ENCODE measurements at regions not wholly inside any gene's neighbourhood (a gene's known extent, or its start where the extent isn't known, plus 50 kb on each side); places are given as distances from the start of the nearest gene placed in this dataset.

DNA sequence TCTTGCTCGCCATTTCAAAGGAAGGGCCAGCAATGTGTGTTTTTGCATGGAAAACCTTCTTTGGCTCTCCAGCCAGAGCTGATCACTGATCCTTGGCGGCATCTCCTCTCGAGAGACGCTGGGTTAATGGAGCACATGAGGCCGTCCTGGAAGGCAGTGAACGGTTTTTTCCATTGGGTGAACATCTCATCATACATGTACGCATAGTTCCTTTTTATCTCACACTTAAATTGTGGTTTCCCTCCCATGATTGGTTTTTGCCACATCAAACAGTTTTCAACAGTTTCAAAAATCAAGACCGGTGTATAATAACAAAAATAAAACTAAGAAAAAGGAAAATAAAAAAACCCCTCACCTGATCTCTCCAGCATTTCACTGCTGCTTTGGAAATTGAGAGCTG, 276.4 kb downstream of the TCF7L2 start:
- TF ChIP-seq POLR2AphosphoS5 (IDR thresholded peaks at IDR 0.05), result no peak
- no peak for TF ChIP-seq EP300 (IDR thresholded peaks at IDR 0.05)
- no peak for TF ChIP-seq POLR2A (IDR thresholded peaks at IDR 0.05)
- TF ChIP-seq, protein P1, sequence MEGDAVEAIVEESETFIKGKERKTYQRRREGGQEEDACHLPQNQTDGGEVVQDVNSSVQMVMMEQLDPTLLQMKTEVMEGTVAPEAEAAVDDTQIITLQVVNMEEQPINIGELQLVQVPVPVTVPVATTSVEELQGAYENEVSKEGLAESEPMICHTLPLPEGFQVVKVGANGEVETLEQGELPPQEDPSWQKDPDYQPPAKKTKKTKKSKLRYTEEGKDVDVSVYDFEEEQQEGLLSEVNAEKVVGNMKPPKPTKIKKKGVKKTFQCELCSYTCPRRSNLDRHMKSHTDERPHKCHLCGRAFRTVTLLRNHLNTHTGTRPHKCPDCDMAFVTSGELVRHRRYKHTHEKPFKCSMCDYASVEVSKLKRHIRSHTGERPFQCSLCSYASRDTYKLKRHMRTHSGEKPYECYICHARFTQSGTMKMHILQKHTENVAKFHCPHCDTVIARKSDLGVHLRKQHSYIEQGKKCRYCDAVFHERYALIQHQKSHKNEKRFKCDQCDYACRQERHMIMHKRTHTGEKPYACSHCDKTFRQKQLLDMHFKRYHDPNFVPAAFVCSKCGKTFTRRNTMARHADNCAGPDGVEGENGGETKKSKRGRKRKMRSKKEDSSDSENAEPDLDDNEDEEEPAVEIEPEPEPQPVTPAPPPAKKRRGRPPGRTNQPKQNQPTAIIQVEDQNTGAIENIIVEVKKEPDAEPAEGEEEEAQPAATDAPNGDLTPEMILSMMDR (IDR thresholded peaks at IDR 0.05), result no peak
- intact Hi-C loops (cut with DNase I), result no loop called here
- WGBS, 2 donors, result 60 to 85% methylated on average over 8 of the region's 8 CpGs
- no peaks in the 10 kb centered on the region for H3K4me1 ChIP-seq
- no peak overlapping the region for H3K27ac ChIP-seq
- no peaks in the 10 kb centered on the region for H3K27me3 ChIP-seq
- H3K9me3 ChIP-seq, result no peaks in the 10 kb centered on the region
- H3K36me3 ChIP-seq, result no peaks in the 10 kb centered on the region
- H3K4me3 ChIP-seq, result no peak overlapping the region
- no peak for DNase-seq

DNA sequence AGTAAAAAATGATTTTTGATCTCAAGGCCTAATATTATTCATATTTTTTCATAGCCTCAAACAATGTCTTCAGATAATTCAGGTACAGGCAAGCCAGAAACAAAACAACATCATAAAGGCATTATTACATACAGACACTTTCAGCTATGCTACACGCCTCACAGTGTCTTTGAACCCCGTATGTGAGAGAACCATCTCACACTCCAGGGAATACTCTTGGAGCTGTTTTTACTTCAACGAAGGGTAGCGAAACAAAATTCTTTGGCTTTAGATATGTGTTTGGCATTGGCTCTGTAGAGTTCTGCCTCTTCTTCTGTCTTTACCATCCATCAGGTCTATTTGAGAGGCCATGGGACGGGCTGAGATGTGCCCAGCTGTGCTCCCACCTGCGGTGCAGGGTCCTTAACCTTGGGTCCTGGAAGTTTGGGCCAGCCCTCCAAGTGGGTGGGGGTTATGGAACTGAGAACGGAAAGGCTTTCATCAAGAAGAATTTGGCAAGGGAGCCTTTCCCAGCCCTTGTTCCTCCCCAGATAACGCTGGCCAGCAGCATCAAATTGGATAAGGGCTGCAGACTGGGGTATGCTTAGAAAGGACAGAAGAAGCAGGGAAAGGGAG, 276.9 kb downstream of the TCF7L2 start:
- intact Hi-C loops (cut with DNase I), result no loop called here
- 77 to 85% methylated on average over 8 of the region's 8 CpGs for WGBS, 2 donors
- H3K27me3 ChIP-seq, result no peaks in the 10 kb centered on the region
- no peak for TF ChIP-seq POLR2A (IDR thresholded peaks at IDR 0.05)
- no peak for TF ChIP-seq EP300 (IDR thresholded peaks at IDR 0.05)
- TF ChIP-seq, protein P1 (IDR thresholded peaks at IDR 0.05), result no peak
- no peak for TF ChIP-seq POLR2AphosphoS5 (IDR thresholded peaks at IDR 0.05)
- H3K36me3 ChIP-seq, result no peaks in the 10 kb centered on the region
- no peak overlapping the region for H3K4me3 ChIP-seq
- no peaks in the 10 kb centered on the region for H3K4me1 ChIP-seq
- H3K9me3 ChIP-seq, result no peaks in the 10 kb centered on the region
- DNase-seq, result no peak
- no peak overlapping the region for H3K27ac ChIP-seq

DNA sequence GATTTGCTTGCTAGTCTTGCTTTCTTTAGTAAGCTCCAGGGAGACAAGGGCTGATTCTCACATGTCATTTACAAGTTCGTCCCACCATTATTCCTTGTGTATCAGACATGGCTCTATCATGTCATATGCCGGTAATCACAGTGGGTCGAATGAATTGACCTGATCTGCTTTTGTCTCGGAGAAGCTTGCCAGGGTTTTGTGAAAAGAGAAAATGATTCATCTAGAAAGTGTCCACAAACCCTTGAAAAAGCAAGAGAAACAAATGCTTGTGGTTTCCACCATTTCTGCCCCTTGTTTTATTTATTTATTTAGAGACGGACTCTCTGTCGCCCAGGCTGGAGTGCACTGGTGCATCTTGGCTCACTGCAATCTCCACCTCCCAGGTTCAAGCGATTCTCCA, 278.5 kb downstream of the TCF7L2 start:
- Histone ChIP-seq H3K9me3 (no peaks in the 10 kb centered on the region), H3K4me1 (no peaks in the 10 kb centered on the region), H3K27me3 (no peaks in the 10 kb centered on the region), H3K4me3 (no peak overlapping the region), H3K36me3 (no peaks in the 10 kb centered on the region), H3K27ac (no peak overlapping the region)
- intact Hi-C loops (cut with DNase I), result no loop called here
- WGBS, 2 donors, result 84 to 86% methylated on average over 7 of the region's 7 CpGs
- TF ChIP-seq EP300 (IDR thresholded peaks at IDR 0.05) (no peak), POLR2A (IDR thresholded peaks at IDR 0.05) (no peak), POLR2AphosphoS5 (IDR thresholded peaks at IDR 0.05) (no peak)
- TF ChIP-seq, protein P1 (IDR thresholded peaks at IDR 0.05), result no peak
- DNase-seq, result no peak

DNA sequence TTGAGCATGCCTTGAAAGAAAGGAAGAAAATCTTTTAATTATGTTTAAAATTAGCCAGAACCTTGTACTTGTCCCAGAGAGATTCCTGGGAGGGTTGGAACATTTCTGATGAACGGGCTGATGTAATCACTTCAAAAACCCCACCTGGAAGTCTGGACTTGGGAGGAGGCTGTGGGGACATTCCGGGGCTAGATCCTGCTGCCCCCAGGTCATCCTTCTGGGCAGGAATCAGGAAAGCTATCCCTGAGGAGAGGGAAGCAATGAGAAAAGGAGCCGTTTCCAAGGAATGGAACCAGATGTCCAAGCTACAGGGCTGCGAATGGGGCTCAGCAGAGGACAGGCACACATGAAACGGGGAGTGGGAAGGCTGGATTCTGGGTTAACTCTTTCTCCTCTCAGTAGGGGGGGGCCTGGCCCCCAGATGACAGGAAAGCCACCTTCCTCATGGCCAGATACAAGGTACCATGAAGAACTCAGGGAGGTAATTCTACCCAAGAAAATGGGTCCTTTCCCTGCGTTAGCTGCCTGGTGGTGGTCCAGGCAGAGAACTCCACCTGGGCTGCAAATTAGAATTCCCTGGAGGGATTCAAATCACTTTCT, 280.1 kb downstream of the TCF7L2 start:
- TF ChIP-seq EP300 (IDR thresholded peaks at IDR 0.05) (no peak), POLR2AphosphoS5 (IDR thresholded peaks at IDR 0.05) (no peak), POLR2A (IDR thresholded peaks at IDR 0.05) (no peak)
- TF ChIP-seq, protein P1 (IDR thresholded peaks at IDR 0.05), result no peak

More for the DNA sequence above, 280.1 kb downstream of the TCF7L2 start:
- no peaks in the 10 kb centered on the region for H3K27me3 ChIP-seq
- no peaks in the 10 kb centered on the region for H3K36me3 ChIP-seq
- H3K27ac ChIP-seq, result no peak overlapping the region
- no peak for DNase-seq
- no peaks in the 10 kb centered on the region for H3K4me1 ChIP-seq
- intact Hi-C loops (cut with DNase I), result no loop called here
- H3K4me3 ChIP-seq, result no peak overlapping the region
- WGBS, 2 donors, result 49 to 70% methylated on average over 6 of the region's 6 CpGs
- no peaks in the 10 kb centered on the region for H3K9me3 ChIP-seq

Measured in sigmoid colon (tissue), 6 donors.